ENCODE measurements at regions not wholly inside any gene's neighbourhood (a gene's known extent, or its start where the extent isn't known, plus 50 kb on each side); places are given as distances from the start of the nearest gene placed in this dataset.

GRCh38 chr5:74310386-74310785 lies 330.1 kb downstream of the ENC1 start:
- TF ChIP-seq ZNF48 (tag by site-specific recombination; IDR thresholded peaks at IDR 0.05) (no peak), CTCF (tag by site-specific recombination; IDR thresholded peaks at IDR 0.05) (no peak), ZNF146 (tag by site-specific recombination; IDR thresholded peaks at IDR 0.05) (no peak), HOXA7 (CRISPR knock-in tag; IDR thresholded peaks at IDR 0.05; ENCODE audit: borderline replicate concordance) (no peak), ZNF239 (tag by site-specific recombination; IDR thresholded peaks at IDR 0.05) (no peak), ZNF274 (IDR thresholded peaks at IDR 0.05; ENCODE audit: low read length) (no peak), ZNF274 (tag by site-specific recombination; IDR thresholded peaks at IDR 0.05; ENCODE audit: borderline replicate concordance) (no peak), ZNF555 (tag by site-specific recombination; conservative IDR thresholded peaks at IDR 0.05) (no peak), ZNF302 (tag by site-specific recombination; IDR thresholded peaks at IDR 0.05; ENCODE audit: low read depth) (no peak), ELK4 (IDR thresholded peaks at IDR 0.05; ENCODE audit: borderline replicate concordance, low read depth, low read length) (no peak), ZNF132 (tag by site-specific recombination; IDR thresholded peaks at IDR 0.05; ENCODE audit: borderline replicate concordance) (no peak)

All from HEK293 (cell line).